D721Med (cell line): ENCODE measurements at regions not wholly inside any gene's neighbourhood (a gene's known extent, or its start where the extent isn't known, plus 50 kb on each side); places are given as distances from the start of the nearest gene placed in this dataset.

Experiments
- DNase-seq: peaks from one replicate; pipeline ENCODE4 v3.0.0; 2011; ENCODE audit warnings: low spot score; ENCODE audit not compliant: insufficient read length
- FAIRE-seq: peaks from 2 replicates; lab custom pipeline; 2011; peaks lifted over from hg19 to GRCh38; lab: Jason Lieb, UNC
- CTCF ChIP-seq: IDR thresholded peaks from 2 replicates; pipeline ENCODE4 v1.5.1; 2012; ENCODE audit warnings: mild to moderate bottlenecking, control low read depth; ENCODE audit not compliant: insufficient read depth; ENCODE audit errors: missing control alignments

DNA sequence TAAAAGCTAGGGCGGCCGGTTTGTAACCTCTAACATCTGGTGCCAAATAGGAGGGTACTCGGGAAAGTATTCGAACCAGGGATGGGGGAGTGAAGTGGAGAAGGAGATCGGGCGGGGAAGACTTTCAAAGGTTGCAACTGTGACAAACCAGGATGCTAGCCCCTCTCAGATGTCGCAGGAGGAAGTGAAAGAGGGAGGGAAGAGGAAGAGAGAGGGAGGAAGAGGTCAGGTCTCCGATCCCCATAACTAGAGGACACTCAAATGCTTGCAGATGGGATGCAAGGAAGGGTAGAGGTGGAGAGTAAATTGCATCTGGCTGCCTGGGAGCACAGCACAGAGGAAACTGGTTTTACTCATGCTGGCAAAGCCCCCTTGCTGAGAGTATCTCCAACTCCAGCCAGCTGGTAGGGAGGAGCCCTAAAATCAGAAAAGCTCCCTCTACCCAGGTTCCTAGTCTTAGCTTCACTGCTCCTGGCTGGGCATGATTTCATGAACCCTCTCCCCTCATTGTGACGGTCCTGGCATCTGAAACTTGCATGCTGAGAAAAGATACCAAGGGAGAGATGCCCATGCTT is 696.7 kb upstream of the TBX3 start:
- FAIRE-seq, result no peak
- DNase-seq, result no peak
- no peak for TF ChIP-seq CTCF

- DNase-seq (no peak), FAIRE-seq (no peak)
- TF ChIP-seq CTCF, result no peak
Observed at GRCh38 chr12:115378291-115378690, 694.3 kb upstream of the TBX3 start.

- TF ChIP-seq CTCF, result no peak
- FAIRE-seq (no peak), DNase-seq (no peak)
Observed at GRCh38 chr12:115377779-115378178, 693.8 kb upstream of the TBX3 start.

DNA sequence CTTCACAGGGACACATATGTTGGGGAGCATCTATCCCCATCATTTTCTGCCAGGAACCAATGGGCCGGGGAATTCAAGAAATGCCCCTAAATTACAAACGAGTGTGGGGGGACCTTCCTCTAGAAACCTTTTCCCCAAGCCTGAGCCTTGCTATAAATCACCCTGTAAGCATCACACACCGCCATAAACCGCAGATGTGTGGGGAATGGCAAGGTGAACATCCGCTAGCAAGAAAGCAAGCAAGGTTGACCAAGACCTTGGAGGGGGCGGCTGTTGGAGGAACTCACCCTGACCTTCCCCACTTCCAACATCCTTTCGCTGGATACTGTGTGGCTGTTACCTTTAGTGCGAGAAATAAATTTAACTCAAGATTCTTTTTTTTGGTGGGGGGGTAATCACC is 693.3 kb upstream of the TBX3 start:
- no peak for TF ChIP-seq CTCF
- FAIRE-seq, result no peak
- no peak for DNase-seq

- TF ChIP-seq CTCF, result no peak
- DNase-seq (no peak), FAIRE-seq (no peak)
Observed at GRCh38 chr12:115375186-115375991, 691.4 kb upstream of the TBX3 start.

GRCh38 chr12:115374480-115375185 is 690.7 kb upstream of the TBX3 start:
- DNase-seq (no peak), FAIRE-seq (no peak)
- TF ChIP-seq CTCF, result no peak
